Thyroid gland (tissue), 4 donors: ENCODE measurements at regions not wholly inside any gene's neighbourhood (a gene's known extent, or its start where the extent isn't known, plus 50 kb on each side); places are given as distances from the start of the nearest gene placed in this dataset.

ENCODE experiments used
- DNase-seq, 2 donors: peaks; one replicate each; pipeline ENCODE4 v3.0.0-alpha.2; 2019
- H3K27ac ChIP-seq, 3 donors: fragments of 200-600 bp; sonication (generic); 1 replicate in 2 of 3; 2 replicates in 1 of 3; pipeline ENCODE4 v1.5.1; 2016 to 2019; ENCODE audit warnings: mild to moderate bottlenecking in 1 of 3, moderate library complexity in 1 of 3
- H3K27me3 ChIP-seq: fragments of 200-600 bp; sonication (generic); one replicate; pipeline ENCODE4 v1.5.1; 2019
- H3K36me3 ChIP-seq, 2 donors: fragments of 200-600 bp; sonication (generic); one replicate each; pipeline ENCODE4 v1.5.1; 2016 to 2019
- H3K4me1 ChIP-seq, 2 donors: fragments of 200-600 bp; sonication (generic); one replicate each; pipeline ENCODE4 v1.5.1; 2017 to 2019
- H3K4me3 ChIP-seq, 3 donors: fragments of 200-600 bp; sonication (generic); replicated peaks in 1 of 3; 1 replicate in 2 of 3; 2 replicates in 1 of 3; pipeline ENCODE4 v1.5.1; 2016; ENCODE audit warnings: mild to moderate bottlenecking in 1 of 3
- H3K9me3 ChIP-seq: fragments of 200-600 bp; sonication (generic); one replicate; pipeline ENCODE4 v1.5.1; 2017
- POLR2A ChIP-seq, 2 donors: fragments of 450-650 bp; IDR thresholded peaks; one replicate each; pipeline ENCODE4 v1.6.1; 2017; ENCODE audit warnings: antibody characterized with exemption in 2 of 2, mild to moderate bottlenecking in 2 of 2, moderate library complexity in 1 of 2
- WGBS, 2 donors: methylation state at CpG; one replicate each; pipeline ENCODE4 v1.1.5; 2017; 5-methylcytosine and 5-hydroxymethylcytosine counted together
- intact Hi-C: fragments of 100-400 bp; cut with DNase I; formaldehyde crosslinking; loops from one replicate; pipeline ENCODE4 v1.15.1; 2023
- TF ChIP-seq, protein P1 (sequence below), 6 experiments: fragments of 200-600 bp in 3 of 6; fragments of 450-650 bp in 3 of 6; sonication (generic) in 3 of 6; IDR thresholded peaks; one replicate each; pipeline ENCODE4 v1.5.1; 2016 to 2019; ENCODE audit warnings: antibody characterized with exemption in 6 of 6, mild to moderate bottlenecking in 2 of 6, inconsistent platforms in 1 of 6, moderate library complexity in 1 of 6

DNA sequence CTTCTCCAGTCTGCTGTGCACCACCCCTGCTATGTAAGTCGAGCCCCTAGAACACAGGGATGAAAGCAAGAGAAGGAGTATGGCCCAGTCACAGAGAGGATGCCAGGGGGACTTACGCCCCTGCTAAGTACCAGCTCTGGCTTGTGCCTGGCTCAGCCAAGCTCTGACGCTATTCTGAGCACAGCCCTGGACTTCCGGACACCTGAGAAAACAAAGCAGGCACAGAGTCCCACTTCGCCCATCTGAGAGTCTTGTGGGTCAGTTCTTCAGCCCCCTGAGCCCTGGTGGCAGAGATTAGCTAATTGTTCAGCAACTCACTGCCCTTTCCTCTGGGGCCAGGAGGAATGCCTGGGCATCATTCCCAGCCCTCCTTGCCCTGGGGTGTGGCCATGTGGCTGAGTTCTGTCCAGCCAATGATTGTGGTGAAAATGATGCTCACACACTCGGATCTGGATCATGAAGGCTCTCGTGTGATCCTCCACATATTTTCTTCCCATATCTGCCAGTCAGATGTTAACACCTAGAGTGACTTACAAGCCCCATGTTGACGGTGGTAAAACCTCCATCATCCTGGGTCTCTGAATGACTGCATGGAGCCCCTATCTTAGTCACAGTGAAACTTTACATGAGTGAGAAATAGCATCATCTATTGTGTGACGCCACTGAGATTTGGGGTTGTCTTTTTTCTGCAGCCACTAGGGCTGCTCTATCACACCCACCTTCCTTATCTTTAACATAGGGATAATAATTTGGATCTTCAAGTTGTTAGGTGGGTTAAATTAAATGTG lies 105.7 kb downstream of the TPRA1 start:
- Histone ChIP-seq H3K4me3 (no peak overlapping the region), H3K4me1 (no peaks in the 10 kb centered on the region), H3K36me3 (no peaks in the 10 kb centered on the region), H3K27ac (no peak overlapping the region), H3K9me3 (no peaks in the 10 kb centered on the region), H3K27me3 (no peaks in the 10 kb centered on the region)
- intact Hi-C loops = no loop called here
- TF ChIP-seq POLR2A (IDR thresholded peaks at IDR 0.05) = no peak
- TF ChIP-seq, protein P1, sequence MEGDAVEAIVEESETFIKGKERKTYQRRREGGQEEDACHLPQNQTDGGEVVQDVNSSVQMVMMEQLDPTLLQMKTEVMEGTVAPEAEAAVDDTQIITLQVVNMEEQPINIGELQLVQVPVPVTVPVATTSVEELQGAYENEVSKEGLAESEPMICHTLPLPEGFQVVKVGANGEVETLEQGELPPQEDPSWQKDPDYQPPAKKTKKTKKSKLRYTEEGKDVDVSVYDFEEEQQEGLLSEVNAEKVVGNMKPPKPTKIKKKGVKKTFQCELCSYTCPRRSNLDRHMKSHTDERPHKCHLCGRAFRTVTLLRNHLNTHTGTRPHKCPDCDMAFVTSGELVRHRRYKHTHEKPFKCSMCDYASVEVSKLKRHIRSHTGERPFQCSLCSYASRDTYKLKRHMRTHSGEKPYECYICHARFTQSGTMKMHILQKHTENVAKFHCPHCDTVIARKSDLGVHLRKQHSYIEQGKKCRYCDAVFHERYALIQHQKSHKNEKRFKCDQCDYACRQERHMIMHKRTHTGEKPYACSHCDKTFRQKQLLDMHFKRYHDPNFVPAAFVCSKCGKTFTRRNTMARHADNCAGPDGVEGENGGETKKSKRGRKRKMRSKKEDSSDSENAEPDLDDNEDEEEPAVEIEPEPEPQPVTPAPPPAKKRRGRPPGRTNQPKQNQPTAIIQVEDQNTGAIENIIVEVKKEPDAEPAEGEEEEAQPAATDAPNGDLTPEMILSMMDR (IDR thresholded peaks at IDR 0.05) = no peak
- 62 to 77% methylated on average over 9 of the region's 9 CpGs for WGBS, 2 donors
- no peak for DNase-seq

DNA sequence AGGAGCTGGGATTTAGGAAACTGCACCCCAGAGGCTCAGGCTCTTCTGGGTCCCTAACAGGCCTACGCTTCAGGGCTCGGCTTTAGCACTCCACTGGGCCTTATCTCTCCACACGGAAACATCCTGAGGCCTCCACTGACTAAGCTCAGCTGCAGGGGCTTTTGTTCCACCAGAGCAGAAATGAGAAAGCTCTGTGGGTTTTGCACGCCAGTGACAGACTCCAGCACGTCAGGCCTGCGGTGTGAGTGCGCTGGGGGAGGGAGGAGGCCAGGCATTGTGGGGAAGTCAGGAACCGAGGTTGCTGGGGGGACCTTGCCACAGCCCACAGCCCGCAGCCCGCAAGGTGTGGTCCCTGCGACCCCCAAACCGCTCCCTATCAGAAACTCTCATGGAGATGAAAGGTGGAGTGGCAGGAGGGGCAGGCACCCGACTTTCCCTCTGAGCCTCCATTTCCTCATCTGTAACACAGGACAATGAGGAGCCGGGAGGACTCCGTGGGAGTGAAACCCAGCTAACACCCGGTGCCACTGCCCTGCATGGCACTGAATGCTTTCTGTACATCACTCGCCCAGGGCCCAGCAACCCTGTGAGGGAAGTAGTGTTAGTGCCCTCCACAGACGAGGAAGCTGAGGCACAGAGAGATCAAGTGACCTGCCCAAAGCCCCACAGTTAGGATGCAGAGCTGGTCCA lies 106.5 kb downstream of the TPRA1 start:
- no peaks in the 10 kb centered on the region for H3K36me3 ChIP-seq
- no peaks in the 10 kb centered on the region for H3K4me1 ChIP-seq
- TF ChIP-seq, protein P1 (IDR thresholded peaks at IDR 0.05) = no peak
- intact Hi-C loops = no loop called here
- H3K4me3 ChIP-seq = no peak overlapping the region
- 84% methylated on average over 16 to 18 of the region's 18 CpGs for WGBS, 2 donors
- H3K27ac ChIP-seq = no peak overlapping the region
- H3K27me3 ChIP-seq = no peaks in the 10 kb centered on the region
- no peaks in the 10 kb centered on the region for H3K9me3 ChIP-seq
- no peak for DNase-seq

DNA sequence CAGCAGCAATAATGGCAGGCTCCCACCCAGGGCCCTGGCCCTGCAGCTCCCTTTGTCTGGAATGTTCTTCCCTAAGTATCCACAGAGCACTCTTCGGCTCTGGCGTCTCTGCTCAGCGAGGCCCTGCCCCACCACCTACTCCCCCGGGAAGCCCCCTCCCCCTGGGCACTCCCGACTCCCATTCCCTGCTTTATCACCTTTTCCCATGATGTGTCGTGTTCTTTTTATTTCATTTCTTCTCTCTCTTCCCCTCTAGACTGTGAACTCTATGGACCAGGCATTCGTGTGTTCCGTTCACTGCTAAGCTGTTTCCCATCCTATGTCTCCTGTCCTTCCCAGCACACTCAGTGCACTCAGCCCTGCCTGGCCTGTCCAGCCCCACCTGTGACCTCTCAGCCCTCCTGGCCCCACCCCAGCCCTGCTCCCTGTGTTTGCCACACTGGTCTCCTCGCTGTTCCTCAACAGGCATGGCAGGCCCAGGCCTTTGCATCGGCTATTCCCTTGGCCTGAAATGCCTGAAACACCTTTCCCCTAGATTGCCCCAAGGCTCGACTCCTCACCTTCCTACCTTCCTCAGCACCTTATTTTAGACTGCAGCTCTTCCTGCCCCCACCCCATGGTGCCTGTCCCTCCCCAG lies 107.4 kb downstream of the TPRA1 start:
- intact Hi-C loops = no loop called here
- no peaks in the 10 kb centered on the region for H3K36me3 ChIP-seq
- H3K27me3 ChIP-seq = no peaks in the 10 kb centered on the region
- H3K4me3 ChIP-seq = no peak overlapping the region
- no peak overlapping the region for H3K27ac ChIP-seq
- WGBS, 2 donors = 86 to 87% methylated on average over 11 of the region's 11 CpGs
- no peaks in the 10 kb centered on the region for H3K4me1 ChIP-seq
- TF ChIP-seq, protein P1 (IDR thresholded peaks at IDR 0.05) = no peak
- no peak for TF ChIP-seq POLR2A (IDR thresholded peaks at IDR 0.05)
- H3K9me3 ChIP-seq = no peaks in the 10 kb centered on the region
- DNase-seq = no peak

DNA sequence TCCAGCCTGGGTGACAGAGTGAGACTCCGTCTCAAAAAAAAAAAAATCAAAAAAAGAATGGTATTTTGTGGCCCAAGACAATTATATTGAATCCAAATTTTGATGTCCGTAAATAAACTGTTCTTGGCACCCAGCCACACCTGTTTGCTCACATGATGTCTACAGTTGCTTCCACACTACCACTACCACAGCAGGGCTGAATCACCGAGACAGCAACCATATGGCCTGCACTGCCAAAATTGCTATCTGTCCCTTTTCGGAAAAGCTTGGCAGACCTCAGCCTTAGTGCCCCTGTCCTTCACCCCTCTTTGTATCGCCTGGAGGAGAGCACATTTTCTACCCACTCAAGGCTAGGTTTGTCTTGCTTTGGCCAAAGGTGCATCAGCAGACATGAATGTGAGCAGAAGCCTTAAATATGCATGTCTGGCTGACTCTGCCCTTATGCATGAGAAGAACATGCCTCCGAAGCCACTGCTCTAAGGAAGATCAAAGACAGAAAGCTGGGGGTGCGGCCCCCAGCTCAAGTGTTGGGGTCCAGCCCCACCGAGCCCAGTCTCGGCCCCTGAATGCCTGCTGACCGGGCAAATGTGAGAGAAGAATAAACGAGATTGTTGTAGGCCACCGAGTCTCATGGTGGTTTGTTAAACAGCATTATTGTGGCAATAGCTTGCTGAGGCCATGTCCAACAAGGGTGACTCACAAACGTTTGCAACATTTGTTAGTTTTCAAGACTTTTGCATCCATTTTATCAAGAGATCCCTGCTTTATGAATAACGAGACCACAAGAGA lies 108.1 kb downstream of the TPRA1 start:
- intact Hi-C loops = no loop called here
- no peak for DNase-seq
- WGBS, 2 donors = 87 to 89% methylated on average over 14 of the region's 14 CpGs
- no peaks in the 10 kb centered on the region for H3K27me3 ChIP-seq
- H3K4me1 ChIP-seq = no peaks in the 10 kb centered on the region
- no peaks in the 10 kb centered on the region for H3K36me3 ChIP-seq
- TF ChIP-seq POLR2A (IDR thresholded peaks at IDR 0.05) = no peak
- TF ChIP-seq, protein P1 (IDR thresholded peaks at IDR 0.05) = no peak
- no peak overlapping the region for H3K4me3 ChIP-seq
- no peak overlapping the region for H3K27ac ChIP-seq
- H3K9me3 ChIP-seq = no peaks in the 10 kb centered on the region
